GM12892 (cell line): ENCODE measurements at regions not wholly inside any gene's neighbourhood (a gene's known extent, or its start where the extent isn't known, plus 50 kb on each side); places are given as distances from the start of the nearest gene placed in this dataset.

ENCODE experiments used
- POLR2A ChIP-seq: IDR thresholded peaks from 2 replicates; pipeline ENCODE4 v1.6.1; 2011; ENCODE audit warnings: low read depth, low read length, control low read depth
- POLR2AphosphoS5 ChIP-seq: IDR thresholded peaks from 2 replicates; pipeline ENCODE4 v1.6.1; 2011; ENCODE audit warnings: low read depth, low read length, control low read depth
- TAF1 ChIP-seq: IDR thresholded peaks from 2 replicates; pipeline ENCODE4 v1.6.1; 2011; ENCODE audit warnings: low read depth, mild to moderate bottlenecking, control low read depth, low read length, borderline replicate concordance

GRCh38 chr3:115498421-115498820 is 124.9 kb upstream of the GAP43 start:
- no peak for TF ChIP-seq POLR2A
- TF ChIP-seq POLR2AphosphoS5 = no peak
- TF ChIP-seq TAF1 = no peak
